Spleen (tissue), 7 donors: ENCODE measurements at regions not wholly inside any gene's neighbourhood (a gene's known extent, or its start where the extent isn't known, plus 50 kb on each side); places are given as distances from the start of the nearest gene placed in this dataset.

Source experiments
- POLR2A ChIP-seq, 3 donors: fragments of 450-650 bp; IDR thresholded peaks; one replicate each; pipeline ENCODE4 v1.5.1; 2017; ENCODE audit warnings: antibody characterized with exemption in 3 of 3, mild to moderate bottlenecking in 1 of 3
- TF ChIP-seq, protein P1 (sequence below), 11 experiments: fragments of 200-600 bp in 7 of 11; fragments of 450-650 bp in 4 of 11; sonication (generic) in 4 of 11; IDR thresholded peaks in 8 of 11; conservative IDR thresholded peaks in 3 of 11; 1 replicate in 7 of 11; 2 replicates in 4 of 11; pipeline versions ENCODE4 v1.4.0 to v1.8.0; 2016 to 2021; ENCODE audit warnings: antibody characterized with exemption in 11 of 11, inconsistent platforms in 4 of 11, mild to moderate bottlenecking in 1 of 11
- donor health status: DM: no; HTN: no; CAD: no; lungs with moderate emphysema.
- donor health status: DM: no; HTN: no; CAD: no.
- donor health status: DM: no; HTN: no; CAD: no.

DNA sequence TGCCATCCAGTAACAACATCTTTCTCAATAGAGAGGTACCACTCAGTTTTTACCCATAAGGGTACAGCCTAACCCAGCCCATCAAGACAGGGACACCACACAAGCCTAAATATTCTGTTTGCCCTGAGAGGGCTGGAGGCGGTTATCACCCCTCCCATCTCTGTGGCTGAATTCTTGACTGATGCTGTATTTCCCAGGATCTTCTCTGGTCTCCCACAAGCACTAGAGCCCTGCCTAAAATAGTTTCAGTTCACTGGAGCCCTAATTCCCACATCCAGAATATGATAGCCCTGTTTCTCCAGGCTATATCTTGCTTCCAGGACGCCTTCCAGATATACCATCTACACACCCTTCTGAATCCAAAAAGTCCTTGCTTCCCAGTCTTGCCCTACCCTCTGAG, 91.6 kb upstream of the NMU start:
- TF ChIP-seq, protein P1, sequence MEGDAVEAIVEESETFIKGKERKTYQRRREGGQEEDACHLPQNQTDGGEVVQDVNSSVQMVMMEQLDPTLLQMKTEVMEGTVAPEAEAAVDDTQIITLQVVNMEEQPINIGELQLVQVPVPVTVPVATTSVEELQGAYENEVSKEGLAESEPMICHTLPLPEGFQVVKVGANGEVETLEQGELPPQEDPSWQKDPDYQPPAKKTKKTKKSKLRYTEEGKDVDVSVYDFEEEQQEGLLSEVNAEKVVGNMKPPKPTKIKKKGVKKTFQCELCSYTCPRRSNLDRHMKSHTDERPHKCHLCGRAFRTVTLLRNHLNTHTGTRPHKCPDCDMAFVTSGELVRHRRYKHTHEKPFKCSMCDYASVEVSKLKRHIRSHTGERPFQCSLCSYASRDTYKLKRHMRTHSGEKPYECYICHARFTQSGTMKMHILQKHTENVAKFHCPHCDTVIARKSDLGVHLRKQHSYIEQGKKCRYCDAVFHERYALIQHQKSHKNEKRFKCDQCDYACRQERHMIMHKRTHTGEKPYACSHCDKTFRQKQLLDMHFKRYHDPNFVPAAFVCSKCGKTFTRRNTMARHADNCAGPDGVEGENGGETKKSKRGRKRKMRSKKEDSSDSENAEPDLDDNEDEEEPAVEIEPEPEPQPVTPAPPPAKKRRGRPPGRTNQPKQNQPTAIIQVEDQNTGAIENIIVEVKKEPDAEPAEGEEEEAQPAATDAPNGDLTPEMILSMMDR (IDR thresholded peaks at IDR 0.05 in 8 of 11, conservative IDR thresholded peaks at IDR 0.05 in 3 of 11), result no peak
- no peak for TF ChIP-seq POLR2A (IDR thresholded peaks at IDR 0.05)
